ENCODE measurements at regions not wholly inside any gene's neighbourhood (a gene's known extent, or its start where the extent isn't known, plus 50 kb on each side); places are given as distances from the start of the nearest gene placed in this dataset.
A peak's percentile ranks its signal among the peaks of the same experiment; 100 is the strongest.

- no peak for DNase-seq (ENCODE audit: low spot score)
- no peak for TF ChIP-seq CTCF (IDR thresholded peaks at IDR 0.05; ENCODE audit: extremely low read depth, missing control alignments)
Observed at GRCh38 chr16:55955845-55956244, 80.7 kb upstream of the CES5A start.

- no peak for TF ChIP-seq CTCF (IDR thresholded peaks at IDR 0.05; ENCODE audit: extremely low read depth, missing control alignments)
- no peak for DNase-seq (ENCODE audit: low spot score)
Observed at GRCh38 chr16:55955424-55955823, 80.3 kb upstream of the CES5A start.

GRCh38 chr16:55954906-55955305 lies 79.7 kb upstream of the CES5A start:
- TF ChIP-seq CTCF (IDR thresholded peaks at IDR 0.05; ENCODE audit: extremely low read depth, missing control alignments) = no peak
- no peak for DNase-seq (ENCODE audit: low spot score)

GRCh38 chr16:55949518-55949917 lies 74.3 kb upstream of the CES5A start:
- TF ChIP-seq CTCF (IDR thresholded peaks at IDR 0.05; ENCODE audit: extremely low read depth, missing control alignments) = no peak
- DNase-seq (ENCODE audit: low spot score) = no peak

GRCh38 chr16:55948230-55948629 lies 73.1 kb upstream of the CES5A start:
- no peak for DNase-seq (ENCODE audit: low spot score)
- TF ChIP-seq CTCF (IDR thresholded peaks at IDR 0.05; ENCODE audit: extremely low read depth, missing control alignments) = no peak

- DNase-seq (ENCODE audit: low spot score) = no peak
- no peak for TF ChIP-seq CTCF (IDR thresholded peaks at IDR 0.05; ENCODE audit: extremely low read depth, missing control alignments)
Observed at GRCh38 chr16:55947366-55947765, 72.2 kb upstream of the CES5A start.

GRCh38 chr16:55944377-55944802 lies 69.2 kb upstream of the CES5A start:
- TF ChIP-seq CTCF (IDR thresholded peaks at IDR 0.05; ENCODE audit: extremely low read depth, missing control alignments) = peak; percentile 88
- DNase-seq (ENCODE audit: low spot score) = peak; percentile 49

All from GM20000 (cell line).